ENCODE measurements at regions not wholly inside any gene's neighbourhood (a gene's known extent, or its start where the extent isn't known, plus 50 kb on each side); places are given as distances from the start of the nearest gene placed in this dataset.

GRCh38 chr2:11955884-11956291 lies 209.5 kb downstream of the LPIN1 start:
- no peak for DNase-seq

GRCh38 chr2:11962707-11963328 lies 216.4 kb downstream of the LPIN1 start:
- no peak for DNase-seq

- DNase-seq: no peak
Measured at GRCh38 chr2:11963966-11964365, 217.5 kb downstream of the LPIN1 start.

GRCh38 chr2:11967946-11968465 lies 221.6 kb downstream of the LPIN1 start:
- no peak for DNase-seq

GRCh38 chr2:11968521-11968920 lies 222.1 kb downstream of the LPIN1 start:
- DNase-seq: no peak

- DNase-seq: no peak
Measured at GRCh38 chr2:11969774-11970173, 223.3 kb downstream of the LPIN1 start.

GRCh38 chr2:11974573-11974972 lies 228.1 kb downstream of the LPIN1 start:
- no peak for DNase-seq

- no peak for DNase-seq
Measured at GRCh38 chr2:11975373-11975772, 228.9 kb downstream of the LPIN1 start.

GRCh38 chr2:11976073-11976472 lies 229.6 kb downstream of the LPIN1 start:
- no peak for DNase-seq

GRCh38 chr2:11977766-11978524 lies 231.5 kb downstream of the LPIN1 start:
- no peak for DNase-seq

- no peak for DNase-seq
Measured at GRCh38 chr2:11980809-11981208, 234.4 kb downstream of the LPIN1 start.

GRCh38 chr2:11983401-11983800 lies 237.0 kb downstream of the LPIN1 start:
- DNase-seq: no peak

GRCh38 chr2:11983870-11984269 lies 237.4 kb downstream of the LPIN1 start:
- no peak for DNase-seq

GRCh38 chr2:11984316-11985158 lies 238.1 kb downstream of the LPIN1 start:
- DNase-seq: no peak

GRCh38 chr2:11985817-11986566 lies 239.6 kb downstream of the LPIN1 start:
- no peak for DNase-seq

- no peak for DNase-seq
Measured at GRCh38 chr2:11987151-11987550, 240.7 kb downstream of the LPIN1 start.

GRCh38 chr2:11988691-11989353 lies 242.4 kb downstream of the LPIN1 start:
- DNase-seq: no peak

- DNase-seq: no peak
Measured at GRCh38 chr2:11989354-11989703, 242.9 kb downstream of the LPIN1 start.

GRCh38 chr2:11990576-11990975 lies 244.1 kb downstream of the LPIN1 start:
- no peak for DNase-seq

GRCh38 chr2:11993749-11994148 lies 247.3 kb downstream of the LPIN1 start:
- DNase-seq: no peak

GRCh38 chr2:11995456-11995855 lies 249.0 kb downstream of the LPIN1 start:
- no peak for DNase-seq

GRCh38 chr2:11996618-11997017 lies 250.2 kb downstream of the LPIN1 start:
- no peak for DNase-seq
